Suprapubic skin (tissue), 4 donors: ENCODE measurements at regions not wholly inside any gene's neighbourhood (a gene's known extent, or its start where the extent isn't known, plus 50 kb on each side); places are given as distances from the start of the nearest gene placed in this dataset.

ENCODE experiments used
- CTCF ChIP-seq, 2 donors: fragments of 200-600 bp in 1 of 2; fragments of 450-650 bp in 1 of 2; sonication (generic) in 1 of 2; IDR thresholded peaks; one replicate each; pipeline ENCODE4 v1.5.1; 2016 to 2019; ENCODE audit warnings: antibody characterized with exemption in 2 of 2, mild to moderate bottlenecking in 1 of 2, moderate library complexity in 1 of 2
- POLR2A ChIP-seq, 2 donors: fragments of 450-650 bp; IDR thresholded peaks; one replicate each; pipeline ENCODE4 v1.6.1; 2017; ENCODE audit warnings: antibody characterized with exemption in 2 of 2, mild to moderate bottlenecking in 2 of 2, moderate library complexity in 2 of 2
- POLR2AphosphoS5 ChIP-seq, 3 donors: sonication (generic); formaldehyde crosslinking; IDR thresholded peaks; one replicate each; pipeline ENCODE4 v1.6.1; 2017; ENCODE audit warnings: antibody characterized with exemption in 3 of 3

- no peak for TF ChIP-seq CTCF (IDR thresholded peaks at IDR 0.05)
- TF ChIP-seq POLR2A (IDR thresholded peaks at IDR 0.05) = no peak
- TF ChIP-seq POLR2AphosphoS5 (IDR thresholded peaks at IDR 0.05) = no peak
Measured at GRCh38 chr5:44945743-44946142, 137.0 kb downstream of the MRPS30 start.
